GM10266 (cell line): ENCODE measurements at regions not wholly inside any gene's neighbourhood (a gene's known extent, or its start where the extent isn't known, plus 50 kb on each side); places are given as distances from the start of the nearest gene placed in this dataset.

Source experiments
- DNase-seq: peaks from one replicate; pipeline ENCODE4 v3.0.0; 2012; ENCODE audit errors: extremely low spot score
- TF ChIP-seq, protein P1 (sequence below): IDR thresholded peaks from 2 replicates; pipeline ENCODE4 v1.5.1; 2012; ENCODE audit warnings: mild to moderate bottlenecking, low read depth; ENCODE audit not compliant: control insufficient read depth, insufficient read depth; ENCODE audit errors: missing control alignments

DNA sequence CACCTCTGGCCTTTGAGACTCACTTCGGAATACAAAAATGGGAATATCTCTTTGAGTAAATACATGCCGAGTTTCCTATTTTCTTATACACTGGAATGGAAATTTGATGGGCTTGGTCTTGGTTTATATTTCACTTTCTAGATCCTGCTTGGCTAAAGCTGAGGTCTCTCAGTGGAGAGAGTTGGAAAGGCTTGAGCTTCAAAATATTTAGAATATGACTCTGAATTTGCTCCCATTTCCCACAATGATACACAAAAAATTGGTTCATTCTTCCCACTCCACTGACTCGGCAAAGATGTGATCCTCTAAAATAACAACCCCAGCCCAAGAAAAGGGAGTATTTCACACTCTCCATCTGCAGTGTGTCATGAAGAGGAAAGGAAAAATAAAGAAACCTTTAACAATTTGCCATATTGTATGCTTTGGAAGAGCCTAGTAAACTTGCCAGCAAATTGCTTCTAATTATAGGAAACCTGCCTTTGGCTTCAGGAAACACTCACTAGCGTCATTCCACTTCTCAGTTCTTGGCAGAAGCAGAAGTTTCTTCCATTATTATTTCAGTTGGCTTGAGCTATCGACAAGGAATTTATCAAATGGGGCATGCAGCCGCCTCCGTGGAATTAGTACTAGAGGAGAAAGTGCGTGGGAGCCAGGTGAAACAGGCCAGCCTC is 302.9 kb downstream of the NSG2 start:
- TF ChIP-seq, protein P1, sequence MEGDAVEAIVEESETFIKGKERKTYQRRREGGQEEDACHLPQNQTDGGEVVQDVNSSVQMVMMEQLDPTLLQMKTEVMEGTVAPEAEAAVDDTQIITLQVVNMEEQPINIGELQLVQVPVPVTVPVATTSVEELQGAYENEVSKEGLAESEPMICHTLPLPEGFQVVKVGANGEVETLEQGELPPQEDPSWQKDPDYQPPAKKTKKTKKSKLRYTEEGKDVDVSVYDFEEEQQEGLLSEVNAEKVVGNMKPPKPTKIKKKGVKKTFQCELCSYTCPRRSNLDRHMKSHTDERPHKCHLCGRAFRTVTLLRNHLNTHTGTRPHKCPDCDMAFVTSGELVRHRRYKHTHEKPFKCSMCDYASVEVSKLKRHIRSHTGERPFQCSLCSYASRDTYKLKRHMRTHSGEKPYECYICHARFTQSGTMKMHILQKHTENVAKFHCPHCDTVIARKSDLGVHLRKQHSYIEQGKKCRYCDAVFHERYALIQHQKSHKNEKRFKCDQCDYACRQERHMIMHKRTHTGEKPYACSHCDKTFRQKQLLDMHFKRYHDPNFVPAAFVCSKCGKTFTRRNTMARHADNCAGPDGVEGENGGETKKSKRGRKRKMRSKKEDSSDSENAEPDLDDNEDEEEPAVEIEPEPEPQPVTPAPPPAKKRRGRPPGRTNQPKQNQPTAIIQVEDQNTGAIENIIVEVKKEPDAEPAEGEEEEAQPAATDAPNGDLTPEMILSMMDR = no peak

DNA sequence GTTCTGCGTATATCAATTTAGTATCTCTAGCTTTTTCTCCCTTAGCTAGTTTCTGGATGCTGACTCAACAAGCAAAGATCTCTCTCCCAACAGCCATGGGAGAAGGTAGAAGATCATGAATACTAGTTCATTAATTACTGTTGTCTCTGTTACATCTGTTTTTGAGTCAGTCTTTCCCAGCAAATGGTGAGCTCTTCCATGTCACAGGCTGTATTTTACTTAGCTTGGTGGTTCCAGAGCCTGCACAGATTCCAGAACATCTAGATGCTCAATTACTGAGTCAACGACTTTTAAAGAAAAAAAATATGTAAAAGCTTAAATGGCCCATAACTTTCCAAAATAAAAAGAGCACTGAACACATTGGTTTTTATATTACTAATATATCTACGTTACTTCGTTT is 307.2 kb downstream of the NSG2 start:
- TF ChIP-seq, protein P1 = no peak
- no peak for DNase-seq

More for the DNA sequence above, 302.9 kb downstream of the NSG2 start:
- no peak for DNase-seq

DNA sequence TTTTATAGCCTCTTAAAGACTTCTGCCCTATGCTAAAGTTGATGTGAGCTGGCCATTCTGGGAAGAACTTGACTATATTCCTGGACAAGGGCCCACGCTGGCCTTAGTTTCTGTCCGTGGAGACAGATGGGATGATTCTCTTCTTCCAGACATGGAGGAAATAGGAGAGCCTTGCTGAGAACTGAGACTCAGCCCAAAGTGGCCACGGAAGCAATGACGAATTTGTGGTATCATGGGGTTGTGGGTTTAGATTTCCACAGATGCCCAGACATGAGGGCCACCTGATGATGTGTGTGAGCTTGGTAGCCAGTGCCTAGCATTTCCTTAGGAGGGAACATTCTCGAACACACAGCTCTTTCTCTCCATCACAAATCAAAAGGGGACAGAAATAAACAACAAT is 309.1 kb downstream of the NSG2 start:
- TF ChIP-seq, protein P1 = no peak
- DNase-seq = no peak

DNA sequence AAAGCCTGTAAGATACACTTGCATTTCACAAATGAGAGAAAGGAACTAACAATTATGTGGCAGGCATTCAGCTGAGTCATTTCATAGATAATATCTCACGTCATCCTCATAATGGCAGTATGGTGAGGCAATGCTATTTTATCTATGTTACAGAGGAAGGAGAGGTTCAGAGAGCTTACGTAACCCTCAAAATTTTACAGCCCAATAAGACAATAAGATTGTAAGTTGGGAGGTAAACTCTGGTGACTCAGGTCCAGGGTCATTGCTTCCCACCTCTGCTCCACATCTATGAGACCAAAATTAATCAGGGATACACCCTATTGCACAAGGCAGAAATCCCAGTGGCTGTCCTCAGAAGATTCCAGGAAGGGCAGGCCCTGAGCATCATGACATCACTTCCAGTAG is 309.7 kb downstream of the NSG2 start:
- TF ChIP-seq, protein P1 = no peak
- no peak for DNase-seq

DNA sequence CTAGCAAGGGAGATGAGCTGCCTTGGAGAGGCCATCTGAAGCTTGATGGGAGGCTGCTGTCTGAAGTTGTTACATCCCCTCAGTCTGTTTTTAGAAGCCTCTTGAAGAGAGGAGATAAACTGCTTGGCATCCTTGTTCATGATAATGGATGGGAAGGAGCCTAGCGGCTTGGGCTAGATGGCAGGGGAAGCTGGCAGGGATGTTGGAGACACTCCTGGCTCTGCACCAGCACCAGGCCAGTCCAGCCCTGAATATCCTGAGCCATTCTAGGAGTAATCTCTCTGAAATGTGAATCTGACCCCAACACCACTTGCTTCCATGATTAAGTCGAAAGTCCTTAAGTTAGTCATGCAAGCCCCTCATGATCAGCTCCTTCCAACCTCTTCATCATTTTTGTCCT is 310.5 kb downstream of the NSG2 start:
- TF ChIP-seq, protein P1 = no peak
- DNase-seq = no peak

DNA sequence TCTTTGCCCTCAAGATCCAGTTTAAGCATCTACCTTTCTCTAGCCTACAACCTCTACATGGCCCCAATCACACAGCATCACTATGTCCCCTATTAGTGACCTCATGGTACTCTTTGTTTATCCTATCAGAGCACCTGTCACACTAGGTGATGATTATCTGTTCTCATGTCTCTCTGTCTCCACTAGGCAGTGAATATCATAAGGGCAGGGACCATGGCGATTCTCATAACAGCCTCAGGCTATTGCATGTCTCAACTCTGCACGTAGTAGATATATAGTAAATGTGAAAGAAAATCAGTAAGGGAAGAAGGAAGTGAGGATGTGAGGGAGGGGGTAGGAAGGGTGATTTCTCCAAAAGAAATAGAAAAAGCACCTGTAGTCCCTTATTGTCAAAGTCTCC is 311.0 kb downstream of the NSG2 start:
- TF ChIP-seq, protein P1 = no peak
- no peak for DNase-seq

DNA sequence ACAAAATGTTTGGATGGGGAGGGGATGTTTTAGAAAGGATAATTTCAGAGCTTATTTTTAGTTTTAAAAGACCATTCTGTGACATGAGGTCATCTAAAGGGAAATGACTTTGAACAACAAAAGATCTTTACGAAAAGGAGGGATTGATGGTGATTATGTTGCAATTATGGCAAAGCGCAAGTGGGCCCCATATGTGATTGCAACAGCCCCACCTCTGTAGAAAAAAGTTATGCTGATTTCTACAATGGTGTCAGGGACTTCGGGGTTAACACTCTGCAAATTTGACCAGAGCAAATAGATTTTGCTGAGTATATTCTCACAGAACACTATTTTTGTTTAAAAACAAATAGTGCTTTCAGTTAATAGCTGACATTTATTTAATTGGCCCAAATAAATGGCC is 312.8 kb downstream of the NSG2 start:
- no peak for DNase-seq
- TF ChIP-seq, protein P1 = no peak
